GM12891 (cell line): ENCODE measurements at regions not wholly inside any gene's neighbourhood (a gene's known extent, or its start where the extent isn't known, plus 50 kb on each side); places are given as distances from the start of the nearest gene placed in this dataset.

Source experiments
- POLR2A ChIP-seq: IDR thresholded peaks from 2 replicates; pipeline ENCODE4 v1.6.1; 2011; ENCODE audit warnings: low read depth, low read length, control low read depth
- POLR2AphosphoS5 ChIP-seq: IDR thresholded peaks from 2 replicates; pipeline ENCODE4 v1.6.1; 2011; ENCODE audit warnings: low read depth, low read length, control low read depth
- POU2F2 ChIP-seq: IDR thresholded peaks from 2 replicates; pipeline ENCODE4 v1.6.1; 2011; ENCODE audit warnings: low read depth, mild to moderate bottlenecking, control low read depth, low read length, moderate library complexity
- SPI1 ChIP-seq: IDR thresholded peaks from 2 replicates; pipeline ENCODE4 v1.6.1; 2011; ENCODE audit warnings: low read depth, low read length, control low read depth
- TAF1 ChIP-seq: IDR thresholded peaks from 2 replicates; pipeline ENCODE4 v1.6.1; 2011; ENCODE audit warnings: low read depth, low read length, control low read depth

DNA sequence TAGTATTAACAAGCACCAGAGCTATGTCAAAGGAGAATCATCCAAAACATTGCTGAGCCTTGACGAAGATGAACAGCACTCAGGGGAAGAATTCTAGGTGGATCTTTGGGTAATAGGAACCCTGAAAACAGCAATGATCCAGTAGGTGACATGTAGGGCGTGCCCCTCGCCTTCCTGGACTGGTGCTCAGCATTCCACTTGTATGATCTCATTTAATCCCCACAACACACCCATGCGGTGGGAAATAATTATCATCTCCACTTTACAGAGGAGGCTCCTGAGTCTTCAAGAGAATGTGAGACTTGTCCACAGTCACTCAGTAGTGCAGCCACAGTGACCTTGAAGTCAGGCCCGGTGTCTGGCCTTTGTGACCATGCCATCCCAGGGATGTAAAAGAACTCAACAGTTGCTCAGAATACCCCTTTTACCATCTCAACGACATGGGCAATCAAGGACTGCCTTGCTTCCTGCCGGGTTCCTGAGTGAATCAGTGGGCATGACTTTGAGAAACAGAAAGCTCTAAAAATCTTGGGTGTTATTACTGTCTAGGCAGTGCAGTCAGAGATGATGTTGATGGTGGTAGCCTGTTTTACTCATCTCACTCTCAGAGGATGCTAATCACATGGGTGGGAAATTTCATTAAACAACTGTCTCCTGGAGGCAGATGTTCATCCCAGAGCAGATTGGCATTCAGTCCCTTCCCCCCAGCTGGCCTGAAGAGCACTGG lies 161.6 kb downstream of the BCL11A start:
- TF ChIP-seq POLR2A, result no peak
- TF ChIP-seq POLR2AphosphoS5, result no peak
- TF ChIP-seq TAF1, result no peak
- no peak for TF ChIP-seq POU2F2
- no peak for TF ChIP-seq SPI1
